C4-2B (cell line): ENCODE measurements at regions not wholly inside any gene's neighbourhood (a gene's known extent, or its start where the extent isn't known, plus 50 kb on each side); places are given as distances from the start of the nearest gene placed in this dataset.
A peak's percentile ranks its signal among the peaks of the same experiment; 100 is the strongest.

Experiments used
- ZFX ChIP-seq: fragments of 450-650 bp; IDR thresholded peaks from 2 replicates; pipeline ENCODE4 v1.6.1; 2017
- TF ChIP-seq, protein P1 (sequence below): fragments of 450-650 bp; conservative IDR thresholded peaks from 2 replicates; pipeline ENCODE4 v1.5.1; 2017; ENCODE audit warnings: mild to moderate bottlenecking

DNA sequence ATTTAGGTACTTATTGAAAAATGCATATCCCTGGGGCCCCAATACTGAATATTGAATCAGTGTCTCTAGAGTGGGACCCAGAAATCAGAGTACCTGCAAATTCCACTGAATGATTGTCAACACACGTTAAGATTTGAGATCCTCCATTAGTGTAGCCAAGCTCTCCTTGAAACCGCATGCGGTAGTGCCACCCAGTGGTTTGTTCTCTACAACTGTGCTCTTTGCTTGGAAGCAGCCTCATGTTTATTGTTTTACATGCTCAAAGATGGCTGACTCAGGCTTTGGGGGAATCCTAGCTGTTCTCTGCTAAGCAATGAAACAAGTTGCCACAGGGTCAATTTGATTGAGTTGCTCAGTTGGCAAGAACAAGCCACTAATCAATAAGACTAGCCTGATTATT, 340.2 kb upstream of the CELF2 start:
- TF ChIP-seq, protein P1, sequence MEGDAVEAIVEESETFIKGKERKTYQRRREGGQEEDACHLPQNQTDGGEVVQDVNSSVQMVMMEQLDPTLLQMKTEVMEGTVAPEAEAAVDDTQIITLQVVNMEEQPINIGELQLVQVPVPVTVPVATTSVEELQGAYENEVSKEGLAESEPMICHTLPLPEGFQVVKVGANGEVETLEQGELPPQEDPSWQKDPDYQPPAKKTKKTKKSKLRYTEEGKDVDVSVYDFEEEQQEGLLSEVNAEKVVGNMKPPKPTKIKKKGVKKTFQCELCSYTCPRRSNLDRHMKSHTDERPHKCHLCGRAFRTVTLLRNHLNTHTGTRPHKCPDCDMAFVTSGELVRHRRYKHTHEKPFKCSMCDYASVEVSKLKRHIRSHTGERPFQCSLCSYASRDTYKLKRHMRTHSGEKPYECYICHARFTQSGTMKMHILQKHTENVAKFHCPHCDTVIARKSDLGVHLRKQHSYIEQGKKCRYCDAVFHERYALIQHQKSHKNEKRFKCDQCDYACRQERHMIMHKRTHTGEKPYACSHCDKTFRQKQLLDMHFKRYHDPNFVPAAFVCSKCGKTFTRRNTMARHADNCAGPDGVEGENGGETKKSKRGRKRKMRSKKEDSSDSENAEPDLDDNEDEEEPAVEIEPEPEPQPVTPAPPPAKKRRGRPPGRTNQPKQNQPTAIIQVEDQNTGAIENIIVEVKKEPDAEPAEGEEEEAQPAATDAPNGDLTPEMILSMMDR, result peak; percentile 55
- no peak for TF ChIP-seq ZFX
